Heart right ventricle (tissue), 16 donors: ENCODE measurements at regions not wholly inside any gene's neighbourhood (a gene's known extent, or its start where the extent isn't known, plus 50 kb on each side); places are given as distances from the start of the nearest gene placed in this dataset.

Source experiments
- ATAC-seq, 8 donors: fragments of 200-7000 bp; cut with Tn5 transposase; one replicate each; pipeline ENCODE4 v1.9.1; 2020; ENCODE audit warnings: mild to moderate bottlenecking in 8 of 8, moderate library complexity in 8 of 8, moderate number of reproducible peaks in 1 of 8
- DNase-seq, 2 donors: peaks; one replicate each; pipeline ENCODE4 v3.0.0-alpha.2; 2020
- H3K27ac ChIP-seq, 10 donors: fragments of 200-600 bp; sonication (generic) in 2 of 10; one replicate each; pipeline versions ENCODE4 v1.5.0 to v1.8.0; 2020 to 2022; ENCODE audit warnings: mild to moderate bottlenecking in 3 of 10
- H3K27me3 ChIP-seq, 7 donors: fragments of 200-600 bp; one replicate each; pipeline ENCODE4 v1.8.0; 2021 to 2022; ENCODE audit warnings: mild to moderate bottlenecking in 2 of 7
- H3K36me3 ChIP-seq, 9 donors: fragments of 200-600 bp; sonication (generic) in 1 of 9; one replicate each; pipeline versions ENCODE4 v1.5.0 to v1.8.0; 2020 to 2022; ENCODE audit warnings: mild to moderate bottlenecking in 2 of 9
- H3K4me1 ChIP-seq, 9 donors: fragments of 200-600 bp; sonication (generic) in 1 of 9; one replicate each; pipeline versions ENCODE4 v1.5.0 to v1.8.0; 2020 to 2022; ENCODE audit warnings: mild to moderate bottlenecking in 4 of 9
- H3K4me3 ChIP-seq, 10 donors: fragments of 200-600 bp; sonication (generic) in 2 of 10; one replicate each; pipeline versions ENCODE4 v1.5.0 to v1.8.0; 2020 to 2022; ENCODE audit warnings: mild to moderate bottlenecking in 7 of 10, moderate library complexity in 2 of 10
- H3K9me3 ChIP-seq, 11 donors: fragments of 200-600 bp in 10 of 11; sonication (generic) in 2 of 11; one replicate each; pipeline versions ENCODE4 v1.5.0 to v1.8.0; 2013 to 2022; ENCODE audit warnings: mild to moderate bottlenecking in 2 of 11, control low read depth in 1 of 11, moderate library complexity in 1 of 11
- WGBS, 2 donors: extraction: QIAGEN DNeasy Blood & Tissue Kit; methylation state at CpG; one replicate each; pipeline ENCODE4 v1.1.7; 2013; ENCODE audit warnings: inconsistent platforms in 1 of 2; 5-methylcytosine and 5-hydroxymethylcytosine counted together
- intact Hi-C, 10 donors: fragments of 100-400 bp; cut with DNase I; formaldehyde crosslinking; loops; one replicate each; pipeline versions ENCODE4 v1.11.1 to v1.14.2; 2022
- TF ChIP-seq, protein P1 (sequence below), 9 donors: fragments of 200-600 bp; sonication (generic) in 2 of 9; IDR thresholded peaks; one replicate each; pipeline versions ENCODE4 v1.5.0 to v1.8.0; 2021 to 2022; ENCODE audit warnings: antibody characterized with exemption in 9 of 9, mild to moderate bottlenecking in 5 of 9, moderate library complexity in 1 of 9
- donor health status: Arrhythmogenic right ventricular cardiomyopathy.
- donor health status: ischemic (EF 13 %, LVEDD 7.1; RV severe dilation, severe dysfunction).
- donor health status: healthy with polysubstance abuse.
- donor health status: DM: no; HTN: yes; CAD: no.
- donor health status: DM: no; HTN: no; CAD: no.
- donor health status: ischemic (EF 25% LVEDD 6.9; RV normal size, moderate dysfunction).
- donor health status: ischemic (EF 25% LVEDD 5.7; RV mildly dilated, moderate dysfunction).
- donor health status: healthy.
- donor health status: DM: yes; HTN: yes; CAD: no.
- donor health status: Ischemic cardiomyopathy.
- donor health status: ischemic (EF 35%, LVEDD 5.7; RV mildly dilated, moderate dysfunction).
- donor health status: nonischemic (EF 11% LVEDD 7.7; RV severe dilation, severe dysfunction).
- donor health status: DM: yes; HTN: yes; CAD: no.
- donor health status: PGD.
- donor health status: ischemic (EF 29% LVEDD 5.4; RV normal size, mild dysfunction).
- donor health status: nonischemic (EF 23%, LVEDD 6.1; RV moderate dilation, normal function).

DNA sequence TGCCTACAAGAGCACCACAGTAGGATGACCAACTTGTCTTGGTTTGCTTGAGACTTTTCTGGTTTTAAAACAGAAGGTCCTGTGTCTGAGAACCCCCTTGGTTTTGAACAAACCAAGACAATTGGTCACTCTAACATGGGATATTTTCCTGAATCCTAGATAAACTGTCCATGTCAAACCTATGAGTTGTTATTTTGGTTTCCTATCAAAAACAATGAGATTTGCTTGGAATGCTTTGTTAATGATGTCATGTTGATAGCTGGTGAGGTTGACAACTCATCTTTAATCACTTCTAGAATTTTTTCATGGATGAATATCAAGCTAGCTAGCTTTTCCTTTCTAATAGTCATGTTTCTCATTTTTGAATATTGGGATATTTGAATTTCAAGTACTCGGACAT is 518.3 kb upstream of the ARX start:
- Histone ChIP-seq H3K9me3 (no peaks in the 10 kb centered on the region), H3K36me3 (no peaks in the 10 kb centered on the region), H3K27me3 (no peaks in the 10 kb centered on the region), H3K4me1 (no peaks in the 10 kb centered on the region), H3K4me3 (no peak overlapping the region), H3K27ac (no peak overlapping the region)
- no peak for ATAC-seq
- intact Hi-C loops: no loop called here
- no peak for DNase-seq
- TF ChIP-seq, protein P1, sequence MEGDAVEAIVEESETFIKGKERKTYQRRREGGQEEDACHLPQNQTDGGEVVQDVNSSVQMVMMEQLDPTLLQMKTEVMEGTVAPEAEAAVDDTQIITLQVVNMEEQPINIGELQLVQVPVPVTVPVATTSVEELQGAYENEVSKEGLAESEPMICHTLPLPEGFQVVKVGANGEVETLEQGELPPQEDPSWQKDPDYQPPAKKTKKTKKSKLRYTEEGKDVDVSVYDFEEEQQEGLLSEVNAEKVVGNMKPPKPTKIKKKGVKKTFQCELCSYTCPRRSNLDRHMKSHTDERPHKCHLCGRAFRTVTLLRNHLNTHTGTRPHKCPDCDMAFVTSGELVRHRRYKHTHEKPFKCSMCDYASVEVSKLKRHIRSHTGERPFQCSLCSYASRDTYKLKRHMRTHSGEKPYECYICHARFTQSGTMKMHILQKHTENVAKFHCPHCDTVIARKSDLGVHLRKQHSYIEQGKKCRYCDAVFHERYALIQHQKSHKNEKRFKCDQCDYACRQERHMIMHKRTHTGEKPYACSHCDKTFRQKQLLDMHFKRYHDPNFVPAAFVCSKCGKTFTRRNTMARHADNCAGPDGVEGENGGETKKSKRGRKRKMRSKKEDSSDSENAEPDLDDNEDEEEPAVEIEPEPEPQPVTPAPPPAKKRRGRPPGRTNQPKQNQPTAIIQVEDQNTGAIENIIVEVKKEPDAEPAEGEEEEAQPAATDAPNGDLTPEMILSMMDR (IDR thresholded peaks at IDR 0.05): no peak
- 0 to 90% methylated on average over 1 of the region's 1 CpG for WGBS, 2 donors

DNA sequence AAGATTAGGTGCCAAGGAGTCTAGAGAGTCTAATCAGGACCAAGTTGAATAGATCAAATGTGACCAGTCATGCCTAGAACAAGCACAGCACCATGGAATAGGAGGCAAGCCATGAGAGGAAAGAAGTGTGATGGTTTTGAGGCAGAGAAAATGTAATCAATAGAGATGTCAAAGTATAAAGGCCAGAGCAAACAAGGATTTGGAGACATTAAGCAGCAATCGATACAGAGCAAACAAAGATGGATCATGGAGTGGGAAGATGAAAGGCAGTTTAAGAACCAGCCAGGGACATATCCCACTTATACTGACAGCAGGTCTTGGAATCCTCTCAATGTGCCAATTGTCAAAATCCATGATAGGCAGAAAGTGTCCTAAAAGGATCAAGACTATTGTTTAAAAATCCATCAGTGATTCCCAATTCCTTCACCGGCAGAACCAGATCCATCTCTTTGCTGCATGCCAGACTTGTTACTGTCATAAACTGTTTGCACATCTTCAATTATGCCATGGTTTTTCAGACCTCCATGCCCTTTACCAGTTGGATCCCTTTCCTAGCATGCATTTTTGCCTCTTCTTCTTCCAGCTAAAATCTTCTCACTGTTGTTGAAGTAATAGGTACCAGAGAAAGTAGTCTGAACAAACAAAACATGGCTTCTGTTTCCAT is 520.7 kb upstream of the ARX start:
- no peak overlapping the region for H3K4me3 ChIP-seq
- 76 to 92% methylated on average over 2 of the region's 2 CpGs for WGBS, 2 donors
- intact Hi-C loops: no loop called here
- H3K27me3 ChIP-seq: no peaks in the 10 kb centered on the region
- no peak for DNase-seq
- no peaks in the 10 kb centered on the region for H3K4me1 ChIP-seq
- no peaks in the 10 kb centered on the region for H3K9me3 ChIP-seq
- TF ChIP-seq, protein P1 (IDR thresholded peaks at IDR 0.05): no peak
- no peak overlapping the region for H3K27ac ChIP-seq
- ATAC-seq: no peak
- no peaks in the 10 kb centered on the region for H3K36me3 ChIP-seq

DNA sequence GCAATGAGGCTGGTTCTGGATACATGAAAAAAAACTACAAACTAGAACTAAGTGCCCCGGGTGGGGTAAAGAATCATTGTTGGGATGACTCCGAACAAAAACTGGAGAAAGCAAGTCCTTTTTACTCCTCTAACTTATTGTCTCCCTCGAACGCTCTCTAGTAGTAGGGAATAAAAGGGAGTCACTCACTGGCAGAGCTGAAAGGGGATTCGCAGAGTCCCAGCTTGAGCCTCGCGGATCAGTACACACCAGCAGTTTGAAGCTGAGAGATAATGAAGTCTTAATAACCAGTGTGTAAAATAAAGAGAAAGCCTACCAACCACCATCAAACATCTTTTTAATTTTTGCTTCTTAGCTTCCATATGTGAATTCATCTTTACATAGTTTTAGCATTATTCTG is 521.9 kb upstream of the ARX start:
- no peaks in the 10 kb centered on the region for H3K4me1 ChIP-seq
- TF ChIP-seq, protein P1 (IDR thresholded peaks at IDR 0.05): no peak
- H3K36me3 ChIP-seq: no peaks in the 10 kb centered on the region
- no peak for DNase-seq
- no peak overlapping the region for H3K27ac ChIP-seq
- intact Hi-C loops: no loop called here
- 88 to 89% methylated on average over 7 of the region's 7 CpGs for WGBS, 2 donors
- H3K4me3 ChIP-seq: no peak overlapping the region
- H3K9me3 ChIP-seq: no peaks in the 10 kb centered on the region
- ATAC-seq: no peak
- no peaks in the 10 kb centered on the region for H3K27me3 ChIP-seq

DNA sequence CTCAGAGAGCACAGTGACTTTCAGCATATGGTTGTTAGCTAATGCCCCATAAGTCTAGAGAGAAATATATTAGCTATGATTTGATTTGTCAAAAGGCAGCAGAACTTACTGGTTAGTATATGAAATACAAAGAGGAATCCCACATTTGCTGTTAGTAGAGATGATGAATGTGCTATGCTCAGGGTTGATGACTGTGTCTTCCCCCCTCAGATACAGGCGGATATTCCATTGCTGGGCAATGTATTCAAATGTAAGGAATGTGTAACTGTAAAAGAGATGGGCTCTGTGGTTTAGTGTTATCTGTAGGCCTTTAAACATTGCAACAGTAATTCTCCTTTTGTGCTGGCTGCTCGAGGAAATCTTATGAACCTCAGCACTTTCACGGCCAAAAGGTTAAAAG is 528.9 kb upstream of the ARX start:
- intact Hi-C loops: no loop called here
- Histone ChIP-seq H3K9me3 (no peaks in the 10 kb centered on the region), H3K36me3 (no peaks in the 10 kb centered on the region), H3K4me1 (no peaks in the 10 kb centered on the region), H3K27me3 (no peaks in the 10 kb centered on the region), H3K27ac (no peak overlapping the region), H3K4me3 (no peak overlapping the region)
- TF ChIP-seq, protein P1 (IDR thresholded peaks at IDR 0.05): no peak
- 45 to 61% methylated on average over 3 of the region's 3 CpGs for WGBS, 2 donors
- no peak for ATAC-seq
- no peak for DNase-seq
